Muscle of leg (tissue), 3 donors: ENCODE measurements at regions not wholly inside any gene's neighbourhood (a gene's known extent, or its start where the extent isn't known, plus 50 kb on each side); places are given as distances from the start of the nearest gene placed in this dataset.

ENCODE experiments used
- DNase-seq: peaks from one replicate; pipeline ENCODE4 v3.0.0; 2013
- H3K27ac ChIP-seq: one replicate; pipeline ENCODE4 v1.5.1; 2013; ENCODE audit warnings: mild to moderate bottlenecking, low read length, control low read depth
- H3K27me3 ChIP-seq: one replicate; pipeline ENCODE4 v1.6.1; 2013; ENCODE audit warnings: low read length; ENCODE audit not compliant: control insufficient read depth, insufficient read depth
- H3K36me3 ChIP-seq: one replicate; pipeline ENCODE4 v1.6.1; 2013; ENCODE audit warnings: low read length; ENCODE audit not compliant: control insufficient read depth, insufficient read depth
- H3K4me1 ChIP-seq: one replicate; pipeline ENCODE4 v1.6.1; 2013; ENCODE audit warnings: low read length; ENCODE audit not compliant: control insufficient read depth, insufficient read depth
- H3K4me3 ChIP-seq: one replicate; pipeline ENCODE4 v1.5.1; 2013; ENCODE audit warnings: low read length, control low read depth
- H3K9me3 ChIP-seq: replicated peaks from 2 replicates; pipeline ENCODE4 v1.6.1; 2013; ENCODE audit warnings: low read depth, low read length; ENCODE audit not compliant: control insufficient read depth
- WGBS: methylation state at CpG from one replicate; pipeline ENCODE4 v1.1.5; 2013; ENCODE audit warnings: missing lambda C conversion rate; ENCODE audit not compliant: insufficient coverage; 5-methylcytosine and 5-hydroxymethylcytosine counted together

DNA sequence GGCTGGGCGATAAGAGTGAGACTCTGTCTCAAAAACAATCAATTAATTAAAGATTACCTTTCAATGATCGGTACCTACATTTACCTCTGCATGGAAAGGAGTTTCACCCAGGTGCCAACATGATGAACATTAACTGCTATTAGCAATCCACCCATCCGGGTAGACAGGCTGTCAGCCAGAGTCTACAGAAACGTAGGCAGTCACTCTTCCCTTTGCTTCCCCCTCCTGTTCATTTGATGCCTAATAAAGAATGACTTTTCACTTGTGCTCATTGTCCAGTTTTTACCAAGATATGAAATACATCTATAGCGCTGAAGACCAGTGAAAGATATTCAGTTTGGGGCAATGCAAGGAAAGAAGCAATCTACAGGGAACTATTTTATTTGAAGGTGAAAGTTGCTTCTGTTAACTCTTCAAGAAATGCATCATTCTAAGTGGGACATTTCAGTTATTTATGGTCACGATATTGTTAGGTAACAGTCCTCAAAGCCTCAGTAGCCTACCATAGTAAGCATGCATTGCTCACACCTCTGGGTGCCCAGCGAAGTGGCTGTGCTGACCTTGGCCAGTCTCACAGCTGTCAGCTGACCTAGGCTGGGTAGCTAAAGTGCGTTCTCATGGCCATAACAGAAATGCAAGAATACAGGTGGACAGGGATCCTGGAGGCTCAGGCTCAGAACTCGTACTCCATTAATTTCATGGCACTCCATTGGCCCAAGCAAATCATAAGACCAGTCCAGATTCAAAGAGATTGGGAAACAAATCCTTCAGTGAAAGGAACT lies 87.2 kb upstream of the DMRT1 start:
- WGBS = 67% methylated on average over 2 of the region's 9 CpGs
- Histone ChIP-seq H3K4me1 (peaks cover 12% of the 10 kb centered on the region), H3K9me3 (no peaks in the 10 kb centered on the region), H3K4me3 (no peak overlapping the region), H3K36me3 (no peaks in the 10 kb centered on the region), H3K27ac (no peak overlapping the region), H3K27me3 (no peaks in the 10 kb centered on the region)
- no peak for DNase-seq

GRCh38 chr9:755454-756381 lies 85.8 kb upstream of the DMRT1 start:
- no peak for DNase-seq
- H3K27ac ChIP-seq = no peak overlapping the region
- H3K27me3 ChIP-seq = no peaks in the 10 kb centered on the region
- no peaks in the 10 kb centered on the region for H3K9me3 ChIP-seq
- H3K36me3 ChIP-seq = no peaks in the 10 kb centered on the region
- WGBS = 79% methylated on average over 12 of the region's 12 CpGs
- peaks cover 5% of the 10 kb centered on the region for H3K4me1 ChIP-seq
- no peak overlapping the region for H3K4me3 ChIP-seq

GRCh38 chr9:757246-757881 lies 84.1 kb upstream of the DMRT1 start:
- 85% methylated on average over 7 of the region's 13 CpGs for WGBS
- H3K4me3 ChIP-seq = no peak overlapping the region
- no peaks in the 10 kb centered on the region for H3K27me3 ChIP-seq
- no peaks in the 10 kb centered on the region for H3K9me3 ChIP-seq
- no peaks in the 10 kb centered on the region for H3K4me1 ChIP-seq
- peak; percentile 44 for DNase-seq
- no peak overlapping the region for H3K27ac ChIP-seq
- no peaks in the 10 kb centered on the region for H3K36me3 ChIP-seq

GRCh38 chr9:758146-758545 lies 83.4 kb upstream of the DMRT1 start:
- Histone ChIP-seq H3K27me3 (no peaks in the 10 kb centered on the region), H3K4me1 (no peaks in the 10 kb centered on the region), H3K4me3 (no peak overlapping the region), H3K27ac (no peak overlapping the region), H3K9me3 (no peaks in the 10 kb centered on the region), H3K36me3 (no peaks in the 10 kb centered on the region)
- WGBS = 95% methylated on average over 4 of the region's 5 CpGs
- DNase-seq = no peak

- no peaks in the 10 kb centered on the region for H3K27me3 ChIP-seq
Observed at GRCh38 chr9:759541-759940, 82.0 kb upstream of the DMRT1 start.

DNA sequence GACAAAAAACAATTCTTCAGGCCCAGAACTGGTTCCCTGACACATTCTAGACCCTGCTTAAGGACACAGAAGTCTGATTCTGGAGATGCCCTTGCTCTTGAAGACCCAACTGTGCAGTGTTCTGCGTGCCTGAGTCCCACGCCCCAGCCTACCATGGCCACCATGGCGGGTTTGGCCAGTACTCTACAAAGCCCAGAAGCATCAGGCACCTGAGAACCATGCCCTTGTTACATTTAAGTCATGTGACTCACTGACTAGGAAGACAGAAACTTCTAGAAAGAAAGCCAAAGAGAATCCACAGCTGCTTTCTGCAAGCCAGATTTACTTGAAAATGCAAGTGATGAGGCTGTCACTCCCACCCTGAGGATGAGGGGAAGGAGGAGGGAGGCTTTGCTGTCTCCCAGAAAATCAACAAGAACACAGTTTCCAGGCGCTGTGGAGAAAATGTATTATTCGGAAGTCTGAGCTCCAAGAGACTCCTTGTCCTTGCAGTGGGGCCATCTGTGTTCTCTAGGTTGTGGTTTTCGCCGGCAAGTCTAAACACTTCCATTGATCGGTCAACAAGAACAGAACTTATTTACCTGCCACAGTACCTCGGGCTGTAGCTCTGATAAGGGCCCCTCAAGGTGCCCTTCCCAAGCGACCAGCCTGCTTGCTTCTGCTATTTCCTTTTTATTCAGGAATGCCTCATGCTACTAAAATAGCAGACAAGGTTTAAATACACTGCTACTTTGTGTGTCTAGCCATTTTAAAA lies 81.3 kb upstream of the DMRT1 start:
- Histone ChIP-seq H3K27ac (no peak overlapping the region), H3K4me3 (no peak overlapping the region), H3K9me3 (no peaks in the 10 kb centered on the region), H3K4me1 (no peaks in the 10 kb centered on the region), H3K36me3 (no peaks in the 10 kb centered on the region), H3K27me3 (no peaks in the 10 kb centered on the region)
- no peak for DNase-seq
- 91% methylated on average over 8 of the region's 10 CpGs for WGBS

More at GRCh38 chr9:759541-759940, 82.0 kb upstream of the DMRT1 start:
- no peak overlapping the region for H3K4me3 ChIP-seq
- H3K4me1 ChIP-seq = no peaks in the 10 kb centered on the region
- no peak overlapping the region for H3K27ac ChIP-seq
- H3K9me3 ChIP-seq = no peaks in the 10 kb centered on the region
- no peak for DNase-seq
- 81% methylated on average over 4 of the region's 8 CpGs for whole genome bisulfite sequencing
- H3K36me3 ChIP-seq = no peaks in the 10 kb centered on the region

DNA sequence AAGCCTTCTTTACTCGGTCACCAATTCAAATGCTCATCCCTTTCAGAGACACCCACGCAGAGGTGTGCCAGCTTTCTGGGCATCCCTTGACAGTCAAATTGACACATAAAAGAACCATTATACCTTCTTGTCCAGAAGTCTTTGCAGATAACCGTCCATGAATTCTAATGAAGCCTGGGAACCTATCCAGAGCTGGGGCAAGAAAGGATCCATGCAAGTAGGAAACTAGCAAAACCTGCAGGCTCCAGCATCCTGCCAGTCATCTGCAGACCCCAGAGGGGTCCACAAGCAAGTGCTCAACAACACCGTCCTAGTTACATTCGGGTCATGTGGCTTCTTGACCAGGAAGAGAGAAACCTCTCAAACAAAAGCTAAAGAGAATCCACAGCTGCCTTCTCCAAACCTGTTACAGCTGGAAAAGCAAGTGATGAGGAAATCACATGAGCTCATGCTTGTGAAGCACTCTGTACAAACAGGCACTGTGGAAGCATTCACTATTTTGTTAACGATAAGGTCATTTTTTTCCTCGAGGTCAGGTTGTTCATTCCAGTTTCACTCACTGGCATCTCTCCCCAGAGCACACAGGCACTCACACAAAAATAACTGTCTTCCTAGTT lies 80.2 kb upstream of the DMRT1 start:
- Histone ChIP-seq H3K9me3 (no peaks in the 10 kb centered on the region), H3K27me3 (no peaks in the 10 kb centered on the region), H3K4me1 (no peaks in the 10 kb centered on the region), H3K4me3 (no peak overlapping the region), H3K36me3 (no peaks in the 10 kb centered on the region), H3K27ac (no peak overlapping the region)
- DNase-seq = peak; percentile 44
- 72% methylated on average over 3 of the region's 7 CpGs for WGBS

DNA sequence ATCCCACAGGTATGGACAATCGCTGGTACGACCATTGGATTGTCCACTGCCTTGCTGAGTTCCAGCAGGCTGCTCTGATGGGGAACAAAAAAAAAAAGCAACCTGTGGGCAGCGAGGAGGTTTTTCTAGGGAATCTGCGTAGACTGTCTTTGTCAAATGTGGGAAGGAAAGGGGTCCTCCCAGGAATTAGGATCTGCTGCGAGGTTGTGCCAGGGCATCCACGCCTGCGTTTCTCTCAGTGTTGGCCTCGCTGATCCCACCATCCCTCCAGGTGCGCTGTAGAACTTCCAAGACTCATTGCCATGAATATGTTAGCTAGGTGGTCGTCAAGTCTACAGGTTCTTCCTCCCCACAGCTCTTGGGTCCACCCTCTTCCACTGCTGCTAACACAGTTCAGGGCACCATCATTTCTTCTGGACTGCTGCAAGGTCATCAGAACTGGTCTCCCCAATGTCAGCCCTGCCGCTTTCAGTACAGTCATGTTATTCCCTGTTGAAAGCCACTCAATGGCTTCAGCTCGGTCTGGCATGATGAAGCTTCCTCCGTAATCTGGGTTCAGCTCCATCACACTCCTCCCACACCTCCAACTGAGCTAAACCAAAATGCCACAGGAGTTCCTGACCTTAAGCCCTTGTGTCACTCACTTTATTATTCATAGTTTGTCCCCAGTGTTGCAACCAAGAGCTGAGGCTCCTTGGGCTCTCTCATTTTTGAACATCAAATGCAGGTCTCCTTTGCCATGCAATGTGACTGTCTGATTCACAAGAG lies 79.5 kb upstream of the DMRT1 start:
- Histone ChIP-seq H3K9me3 (no peaks in the 10 kb centered on the region), H3K4me3 (no peak overlapping the region), H3K4me1 (no peaks in the 10 kb centered on the region), H3K27ac (no peak overlapping the region), H3K36me3 (no peaks in the 10 kb centered on the region), H3K27me3 (no peaks in the 10 kb centered on the region)
- no peak for DNase-seq
- 93% methylated on average over 12 of the region's 13 CpGs for WGBS

GRCh38 chr9:763692-764091 lies 77.8 kb upstream of the DMRT1 start:
- Histone ChIP-seq H3K9me3 (no peaks in the 10 kb centered on the region), H3K4me1 (no peaks in the 10 kb centered on the region), H3K36me3 (no peaks in the 10 kb centered on the region), H3K27me3 (no peaks in the 10 kb centered on the region), H3K27ac (no peak overlapping the region), H3K4me3 (no peak overlapping the region)
- no CpG with 5 or more reads among the region's 6 CpGs for WGBS
- DNase-seq = no peak
